Esophagus muscularis mucosa (tissue), 4 donors: ENCODE measurements at regions not wholly inside any gene's neighbourhood (a gene's known extent, or its start where the extent isn't known, plus 50 kb on each side); places are given as distances from the start of the nearest gene placed in this dataset.

Source experiments
- CTCF ChIP-seq, 3 experiments: fragments of 200-600 bp in 2 of 3; fragments of 450-650 bp in 1 of 3; sonication (generic) in 2 of 3; IDR thresholded peaks; one replicate each; pipeline ENCODE4 v1.5.1; 2017 to 2019; ENCODE audit warnings: antibody characterized with exemption in 3 of 3, mild to moderate bottlenecking in 2 of 3, moderate library complexity in 1 of 3
- EP300 ChIP-seq: sonication (generic); formaldehyde crosslinking; IDR thresholded peaks from one replicate; pipeline ENCODE4 v1.6.1; 2017; ENCODE audit warnings: antibody characterized with exemption
- POLR2A ChIP-seq: fragments of 450-650 bp; IDR thresholded peaks from one replicate; pipeline ENCODE4 v1.6.1; 2017; ENCODE audit warnings: antibody characterized with exemption, moderate library complexity, mild to moderate bottlenecking, low read depth
- POLR2AphosphoS5 ChIP-seq, 2 donors: sonication (generic); formaldehyde crosslinking; IDR thresholded peaks; one replicate each; pipeline ENCODE4 v1.6.1; 2017; ENCODE audit warnings: antibody characterized with exemption in 2 of 2

GRCh38 chr20:24787621-24788020 lies 161.4 kb upstream of the CST7 start:
- no peak for TF ChIP-seq CTCF (IDR thresholded peaks at IDR 0.05)
- TF ChIP-seq EP300: no peak
- no peak for TF ChIP-seq POLR2A
- no peak for TF ChIP-seq POLR2AphosphoS5 (IDR thresholded peaks at IDR 0.05)
